IPS-18a (cell line): ENCODE measurements at regions not wholly inside any gene's neighbourhood (a gene's known extent, or its start where the extent isn't known, plus 50 kb on each side); places are given as distances from the start of the nearest gene placed in this dataset.

ENCODE experiments used
- H3K27ac ChIP-seq: one replicate; pipeline ENCODE4 v1.5.1; 2013; ENCODE audit warnings: low read length
- H3K27me3 ChIP-seq: one replicate; pipeline ENCODE4 v1.6.1; 2013; ENCODE audit warnings: mild to moderate bottlenecking, low read length; ENCODE audit not compliant: control insufficient read depth, insufficient read depth
- H3K36me3 ChIP-seq: one replicate; pipeline ENCODE4 v1.6.1; 2013; ENCODE audit warnings: low read depth, low read length; ENCODE audit not compliant: control insufficient read depth
- H3K4me1 ChIP-seq: one replicate; pipeline ENCODE4 v1.6.1; 2013; ENCODE audit warnings: low read depth, low read length; ENCODE audit not compliant: control insufficient read depth
- H3K4me3 ChIP-seq: one replicate; pipeline ENCODE4 v1.5.1; 2013; ENCODE audit warnings: low read length
- H3K9ac ChIP-seq: one replicate; pipeline ENCODE4 v1.6.1; 2013; ENCODE audit warnings: mild to moderate bottlenecking, low read length, moderate library complexity
- H3K9me3 ChIP-seq: one replicate; pipeline ENCODE4 v1.6.1; 2013; ENCODE audit warnings: low read depth, low read length; ENCODE audit not compliant: control insufficient read depth

DNA sequence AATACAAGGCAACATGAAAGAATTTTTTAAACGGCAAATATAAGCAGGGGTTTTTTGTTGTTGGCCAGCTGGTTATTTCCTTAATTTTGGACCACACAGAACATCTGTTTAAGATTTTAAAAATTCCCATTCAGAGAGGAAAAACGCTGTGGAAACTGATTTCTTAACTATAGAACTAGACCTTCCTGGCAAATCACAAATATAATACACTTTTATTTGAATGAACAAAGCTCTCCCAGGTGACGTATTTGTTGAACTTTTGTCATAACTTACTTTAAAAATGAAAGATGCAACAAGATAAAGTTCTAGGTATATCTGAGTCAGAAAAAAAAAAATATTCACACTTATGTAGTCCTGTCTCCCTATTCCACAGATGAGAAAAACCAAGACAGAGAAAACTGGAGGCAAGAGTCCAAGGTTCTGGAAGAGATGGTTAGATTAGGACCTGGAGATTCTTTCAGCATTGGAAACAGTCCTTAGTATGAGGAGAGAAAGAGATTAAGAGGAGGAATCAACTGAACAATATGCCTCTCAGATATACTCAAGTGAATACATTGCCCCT lies 269.1 kb downstream of the NEBL start:
- no peaks in the 10 kb centered on the region for H3K4me1 ChIP-seq
- H3K36me3 ChIP-seq, result no peaks in the 10 kb centered on the region
- no peak overlapping the region for H3K4me3 ChIP-seq
- H3K27ac ChIP-seq, result no peak overlapping the region
- no peak overlapping the region for H3K9ac ChIP-seq
- no peaks in the 10 kb centered on the region for H3K27me3 ChIP-seq
- no peaks in the 10 kb centered on the region for H3K9me3 ChIP-seq

DNA sequence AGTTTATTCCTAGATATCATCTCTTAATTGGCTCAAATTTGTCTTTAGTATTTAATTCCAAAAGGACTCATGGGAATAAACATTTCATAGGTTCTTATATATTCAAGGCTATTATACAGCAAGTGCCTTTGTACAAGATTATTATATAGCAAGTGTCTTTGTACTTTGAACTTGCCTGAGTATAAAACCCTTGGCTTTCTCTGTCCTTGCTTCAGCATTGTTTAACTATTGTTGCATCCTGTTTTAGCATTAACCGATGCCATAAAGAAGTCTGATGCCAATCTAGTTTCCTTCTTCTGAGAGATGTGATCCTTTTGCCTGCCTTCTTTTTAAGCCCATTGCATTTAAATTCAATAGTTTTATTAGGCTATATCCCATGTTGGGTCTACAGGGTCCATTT lies 270.0 kb downstream of the NEBL start:
- no peaks in the 10 kb centered on the region for H3K4me1 ChIP-seq
- no peaks in the 10 kb centered on the region for H3K9me3 ChIP-seq
- H3K36me3 ChIP-seq, result no peaks in the 10 kb centered on the region
- no peaks in the 10 kb centered on the region for H3K27me3 ChIP-seq
- H3K9ac ChIP-seq, result no peak overlapping the region
- no peak overlapping the region for H3K27ac ChIP-seq
- H3K4me3 ChIP-seq, result no peak overlapping the region

GRCh38 chr10:20625868-20626267 lies 271.2 kb downstream of the NEBL start:
- Histone ChIP-seq H3K4me3 (no peak overlapping the region), H3K27ac (no peak overlapping the region), H3K9me3 (no peaks in the 10 kb centered on the region), H3K4me1 (no peaks in the 10 kb centered on the region), H3K27me3 (no peaks in the 10 kb centered on the region), H3K9ac (no peak overlapping the region), H3K36me3 (no peaks in the 10 kb centered on the region)

DNA sequence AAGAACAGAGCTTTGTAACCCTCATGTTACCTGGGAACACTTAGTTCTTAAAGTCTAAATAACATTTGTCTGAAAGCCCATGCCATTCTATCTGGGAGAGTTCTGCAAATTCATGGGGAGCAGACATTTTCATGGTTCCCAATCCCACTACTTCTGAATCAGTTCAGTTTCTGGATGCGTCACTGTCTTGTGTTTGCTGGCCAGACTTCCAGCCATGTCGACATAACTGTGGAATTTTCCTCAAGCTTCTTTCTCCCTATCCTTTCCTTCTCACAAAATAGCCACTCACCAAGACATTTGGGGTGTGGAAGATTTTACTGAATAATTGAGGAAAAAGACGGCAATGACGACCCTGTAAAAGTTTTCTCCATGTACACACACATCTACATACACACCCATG lies 272.5 kb downstream of the NEBL start:
- Histone ChIP-seq H3K27ac (no peak overlapping the region), H3K9ac (no peak overlapping the region), H3K9me3 (no peaks in the 10 kb centered on the region)

DNA sequence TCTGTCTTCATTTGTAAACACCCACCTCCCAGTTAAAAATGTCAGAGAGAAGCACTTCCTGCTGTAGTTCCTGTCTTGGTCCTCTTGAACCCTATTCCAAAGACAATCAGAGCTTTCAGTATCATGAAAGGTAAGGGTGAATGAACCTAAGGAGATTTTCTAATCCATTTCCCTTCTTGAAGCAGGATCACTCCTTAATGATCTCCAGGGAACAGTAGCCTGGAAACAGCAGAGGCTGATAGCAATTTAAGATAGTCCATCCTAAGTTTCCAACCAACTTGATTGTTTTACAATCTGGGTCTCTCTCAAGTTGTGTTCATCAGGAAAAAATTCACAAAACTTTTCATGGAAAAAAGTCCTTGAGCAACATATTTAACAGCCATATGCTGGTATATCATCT lies 273.6 kb downstream of the NEBL start:
- Histone ChIP-seq H3K27me3 (no peaks in the 10 kb centered on the region), H3K9ac (no peak overlapping the region), H3K36me3 (no peaks in the 10 kb centered on the region), H3K4me3 (no peak overlapping the region), H3K4me1 (no peaks in the 10 kb centered on the region), H3K27ac (no peak overlapping the region), H3K9me3 (no peaks in the 10 kb centered on the region)

More for the DNA sequence above, 272.5 kb downstream of the NEBL start:
- no peaks in the 10 kb centered on the region for H3K4me1 ChIP-seq
- no peaks in the 10 kb centered on the region for H3K27me3 ChIP-seq
- H3K4me3 ChIP-seq, result no peak overlapping the region
- H3K36me3 ChIP-seq, result no peaks in the 10 kb centered on the region

- Histone ChIP-seq H3K9ac (no peak overlapping the region), H3K27ac (no peak overlapping the region), H3K27me3 (no peaks in the 10 kb centered on the region), H3K4me3 (no peak overlapping the region), H3K4me1 (no peaks in the 10 kb centered on the region), H3K36me3 (no peaks in the 10 kb centered on the region), H3K9me3 (no peaks in the 10 kb centered on the region)
Observed at GRCh38 chr10:20622531-20623211, 274.4 kb downstream of the NEBL start.

GRCh38 chr10:20620981-20621380 lies 276.1 kb downstream of the NEBL start:
- Histone ChIP-seq H3K27ac (no peak overlapping the region), H3K9me3 (no peaks in the 10 kb centered on the region), H3K9ac (no peak overlapping the region), H3K4me1 (no peaks in the 10 kb centered on the region), H3K27me3 (no peaks in the 10 kb centered on the region), H3K36me3 (no peaks in the 10 kb centered on the region), H3K4me3 (no peak overlapping the region)

DNA sequence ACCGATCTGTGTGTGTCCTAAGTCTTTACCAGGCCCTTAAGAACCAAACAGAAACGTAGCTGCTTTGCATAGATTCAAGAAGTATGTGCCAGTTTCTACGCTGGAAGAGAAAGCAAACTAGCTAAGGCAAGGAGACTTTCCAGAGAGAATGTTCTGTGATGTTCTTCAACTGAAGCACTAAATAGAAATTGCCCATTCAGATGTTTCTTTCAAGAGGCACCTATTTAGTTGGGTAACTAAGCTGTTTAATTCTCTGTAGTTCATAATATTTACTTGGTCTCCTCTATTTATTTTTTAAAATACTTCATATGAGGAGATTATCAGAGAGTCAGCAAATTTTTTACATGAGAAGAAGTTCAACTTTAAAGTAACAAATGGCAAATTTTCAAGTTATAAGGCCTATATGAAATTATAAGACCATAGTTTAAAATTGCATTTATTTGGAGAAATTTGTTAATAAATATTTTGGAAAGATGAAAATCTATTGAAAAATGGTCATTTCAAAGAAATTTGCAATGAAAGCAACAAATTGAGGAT lies 279.0 kb downstream of the NEBL start:
- no peak overlapping the region for H3K9ac ChIP-seq
- no peak overlapping the region for H3K4me3 ChIP-seq
- H3K27me3 ChIP-seq, result no peaks in the 10 kb centered on the region
- H3K4me1 ChIP-seq, result peaks cover 15% of the 10 kb centered on the region
- H3K27ac ChIP-seq, result no peak overlapping the region
- H3K9me3 ChIP-seq, result no peaks in the 10 kb centered on the region
- H3K36me3 ChIP-seq, result no peaks in the 10 kb centered on the region

- H3K9ac ChIP-seq, result no peak overlapping the region
- no peak overlapping the region for H3K4me3 ChIP-seq
- H3K9me3 ChIP-seq, result no peaks in the 10 kb centered on the region
- peaks cover 15% of the 10 kb centered on the region for H3K4me1 ChIP-seq
- no peaks in the 10 kb centered on the region for H3K36me3 ChIP-seq
- H3K27ac ChIP-seq, result no peak overlapping the region
- no peaks in the 10 kb centered on the region for H3K27me3 ChIP-seq
Observed at GRCh38 chr10:20616918-20617810, 279.9 kb downstream of the NEBL start.

GRCh38 chr10:20616056-20616671 lies 280.9 kb downstream of the NEBL start:
- H3K36me3 ChIP-seq, result no peaks in the 10 kb centered on the region
- H3K4me3 ChIP-seq, result no peak overlapping the region

DNA sequence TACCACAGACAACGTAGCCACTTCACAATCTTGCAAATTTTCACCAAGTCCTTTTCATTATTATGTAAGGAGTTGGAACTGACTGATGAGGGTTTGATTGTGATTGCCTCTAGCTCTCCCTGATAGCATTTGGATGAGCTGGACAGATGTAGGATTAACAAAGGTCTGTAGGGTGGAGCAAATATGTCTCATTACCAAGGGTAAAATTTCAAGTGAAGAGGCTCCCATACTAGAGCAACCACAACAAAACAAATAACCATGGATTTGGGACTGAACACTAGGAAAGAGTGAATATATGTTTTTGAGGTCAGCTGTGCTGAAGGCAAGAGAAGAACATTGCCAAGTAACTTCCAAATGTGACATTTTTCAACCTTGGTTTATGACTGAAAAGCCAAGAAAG lies 281.7 kb downstream of the NEBL start:
- Histone ChIP-seq H3K27ac (no peak overlapping the region), H3K36me3 (no peaks in the 10 kb centered on the region)

More at GRCh38 chr10:20616056-20616671, 280.9 kb downstream of the NEBL start:
- Histone ChIP-seq H3K4me1 (peaks cover 15% of the 10 kb centered on the region), H3K9ac (no peak overlapping the region), H3K9me3 (no peaks in the 10 kb centered on the region), H3K27ac (no peak overlapping the region), H3K27me3 (no peaks in the 10 kb centered on the region)

More for the DNA sequence above, 281.7 kb downstream of the NEBL start:
- no peak overlapping the region for H3K9ac ChIP-seq
- no peak overlapping the region for H3K4me3 ChIP-seq
- H3K4me1 ChIP-seq, result peaks cover 15% of the 10 kb centered on the region
- no peaks in the 10 kb centered on the region for H3K9me3 ChIP-seq
- H3K27me3 ChIP-seq, result no peaks in the 10 kb centered on the region
